SK-N-SH (cell line): ENCODE measurements at regions not wholly inside any gene's neighbourhood (a gene's known extent, or its start where the extent isn't known, plus 50 kb on each side); places are given as distances from the start of the nearest gene placed in this dataset.

Experiments used
- CTCF ChIA-PET: fragments of 300-600, 350-600 bp; formaldehyde crosslinking; extraction: SDS; loops from one replicate; lab custom pipeline; 2021; lab: Yijun Ruan, JAX
- POLR2A ChIA-PET: fragments of 350-600 bp; sonication (Branson Sonifier 250); formaldehyde crosslinking; extraction: SDS; loops from one replicate; lab custom pipeline; 2020; ENCODE audit warnings: antibody characterized with exemption, inconsistent platforms; lab: Yijun Ruan, JAX
- DNase-seq: peaks from one replicate; pipeline ENCODE4 v3.0.0; 2012
- H2AFZ ChIP-seq: fragments of 200-600 bp; sonication (generic); 2 replicates; pipeline ENCODE4 v1.8.1; 2016; ENCODE audit warnings: antibody characterized with exemption, mild to moderate bottlenecking, low read depth
- H3F3A ChIP-seq: fragments of 200-600 bp; sonication (generic); replicated peaks from 2 replicates; pipeline ENCODE3; 2016; ENCODE audit warnings: antibody characterized with exemption, mild to moderate bottlenecking; ENCODE audit not compliant: insufficient read depth
- H3K27ac ChIP-seq, 2 experiments: fragments of 200-500 bp in 1 of 2; fragments of 200-600 bp in 1 of 2; sonication (Bioruptor generic) in 1 of 2; sonication (generic), shearing (Covaris generic) in 1 of 2; 2 replicates each; pipeline versions ENCODE4 v1.5.1 to v1.6.1; 2014 to 2016; ENCODE audit warnings: low read depth in 2 of 2, inconsistent platforms in 1 of 2, low read length in 1 of 2, mild to moderate bottlenecking in 1 of 2, mixed read lengths in 1 of 2
- H3K27me3 ChIP-seq: fragments of 200-600 bp; sonication (generic), shearing (Covaris generic); 2 replicates; pipeline ENCODE4 v1.6.1; 2016; ENCODE audit warnings: mixed run types; ENCODE audit not compliant: insufficient read depth
- H3K36me3 ChIP-seq, 2 experiments: fragments of 200-500 bp in 1 of 2; fragments of 200-600 bp in 1 of 2; sonication (Bioruptor generic) in 1 of 2; sonication (generic) in 1 of 2; replicated peaks in 1 of 2; 2 replicates each; pipeline versions ENCODE3 to v1.5.1; 2014 to 2016; ENCODE audit warnings: low read length in 1 of 2, mild to moderate bottlenecking in 1 of 2; ENCODE audit not compliant: insufficient read depth in 2 of 2, control insufficient read depth in 1 of 2
- H3K4me1 ChIP-seq, 2 experiments: fragments of 200-500 bp in 1 of 2; fragments of 200-600 bp in 1 of 2; sonication (Bioruptor generic) in 1 of 2; sonication (generic), shearing (Covaris generic) in 1 of 2; 2 replicates each; pipeline versions ENCODE4 v1.5.1 to v1.6.1; 2014 to 2016; ENCODE audit warnings: low read depth in 1 of 2, low read length in 1 of 2, mixed run types in 1 of 2; ENCODE audit not compliant: insufficient read depth in 2 of 2, control insufficient read depth in 1 of 2
- H3K4me2 ChIP-seq: fragments of 200-600 bp; sonication (generic), shearing (Covaris generic); 2 replicates; pipeline ENCODE4 v1.6.1; 2017; ENCODE audit warnings: mixed run types
- H3K4me3 ChIP-seq, 2 experiments: fragments of 200-500 bp in 1 of 2; fragments of 200-600 bp in 1 of 2; sonication (Bioruptor generic) in 1 of 2; sonication (generic), shearing (Covaris generic) in 1 of 2; 2 replicates each; pipeline versions ENCODE4 v1.5.1 to v1.8.1; 2014 to 2016; ENCODE audit warnings: low read depth in 2 of 2, inconsistent platforms in 1 of 2, low read length in 1 of 2, mild to moderate bottlenecking in 1 of 2, mixed read lengths in 1 of 2, moderate library complexity in 1 of 2
- H3K79me2 ChIP-seq: fragments of 200-600 bp; sonication (generic); 2 replicates; pipeline ENCODE4 v1.8.1; 2017; ENCODE audit warnings: mild to moderate bottlenecking; ENCODE audit not compliant: insufficient read depth
- H3K9ac ChIP-seq: fragments of 200-600 bp; sonication (generic); 2 replicates; pipeline ENCODE4 v1.6.1; 2017; ENCODE audit warnings: mixed run types
- H3K9me2 ChIP-seq: fragments of 200-600 bp; sonication (generic); 2 replicates; pipeline ENCODE4 v1.6.1; 2017; ENCODE audit warnings: mixed run types
- H3K9me3 ChIP-seq: fragments of 200-600 bp; sonication (generic); 2 replicates; pipeline ENCODE4 v1.6.1; 2017; ENCODE audit warnings: mixed run types, mild to moderate bottlenecking, moderate library complexity
- H4K20me1 ChIP-seq: fragments of 200-600 bp; sonication (generic); 2 replicates; pipeline ENCODE4 v1.6.1; 2017; ENCODE audit warnings: mild to moderate bottlenecking, mixed run types; ENCODE audit not compliant: insufficient read depth
- EP300 ChIP-seq, 2 experiments: IDR thresholded peaks; 2 replicates each; pipeline versions ENCODE4 v1.4.0 to v1.6.1; 2012; ENCODE audit warnings: borderline replicate concordance in 1 of 2, low read depth in 1 of 2, low read length in 1 of 2
- FOSL2 ChIP-seq: IDR thresholded peaks from 2 replicates; pipeline ENCODE4 v1.4.0; 2012; ENCODE audit warnings: low read depth, mild to moderate bottlenecking, moderate library complexity, borderline replicate concordance
- FOXJ3 ChIP-seq: sonication (generic); formaldehyde crosslinking; IDR thresholded peaks from 2 replicates; pipeline ENCODE4 v1.5.1; 2020; ENCODE audit warnings: mild to moderate bottlenecking, missing genetic modification reagents
- MEF2A ChIP-seq: IDR thresholded peaks from 2 replicates; pipeline ENCODE4 v1.4.0; 2012; ENCODE audit warnings: low read depth, borderline replicate concordance
- NFIC ChIP-seq: IDR thresholded peaks from 2 replicates; pipeline ENCODE4 v1.4.0; 2012; ENCODE audit warnings: borderline replicate concordance
- PBX3 ChIP-seq: IDR thresholded peaks from 2 replicates; pipeline ENCODE4; 2012
- RAD21 ChIP-seq: IDR thresholded peaks from 2 replicates; pipeline ENCODE4 v1.6.1; 2012; ENCODE audit warnings: mild to moderate bottlenecking, low read length
- RCOR1 ChIP-seq: fragments of 150-350 bp; IDR thresholded peaks from 2 replicates; pipeline ENCODE4 v1.6.1; 2017; ENCODE audit warnings: antibody characterized with exemption, low read length
- REST ChIP-seq: IDR thresholded peaks from 2 replicates; pipeline ENCODE4 v1.6.1; 2012; ENCODE audit warnings: mild to moderate bottlenecking, low read depth, low read length, moderate library complexity
- TAF1 ChIP-seq: IDR thresholded peaks from 2 replicates; pipeline ENCODE4 v1.6.1; 2012; ENCODE audit warnings: low read depth, mild to moderate bottlenecking, low read length, moderate library complexity, borderline replicate concordance
- TCF12 ChIP-seq: IDR thresholded peaks from 2 replicates; pipeline ENCODE4 v1.4.0; 2012
- TEAD4 ChIP-seq: IDR thresholded peaks from 2 replicates; pipeline ENCODE4 v1.4.0; 2012; ENCODE audit warnings: mild to moderate bottlenecking, borderline replicate concordance; ENCODE audit not compliant: insufficient read depth
- WGBS: methylation state at CpG from one replicate; pipeline ENCODE4 v1.1.6; 2017; ENCODE audit warnings: low lambda C conversion rate; 5-methylcytosine and 5-hydroxymethylcytosine counted together
- TF ChIP-seq, protein P1 (sequence below): IDR thresholded peaks from 2 replicates; pipeline ENCODE4 v1.4.0; 2012; ENCODE audit warnings: low read depth, borderline replicate concordance

DNA sequence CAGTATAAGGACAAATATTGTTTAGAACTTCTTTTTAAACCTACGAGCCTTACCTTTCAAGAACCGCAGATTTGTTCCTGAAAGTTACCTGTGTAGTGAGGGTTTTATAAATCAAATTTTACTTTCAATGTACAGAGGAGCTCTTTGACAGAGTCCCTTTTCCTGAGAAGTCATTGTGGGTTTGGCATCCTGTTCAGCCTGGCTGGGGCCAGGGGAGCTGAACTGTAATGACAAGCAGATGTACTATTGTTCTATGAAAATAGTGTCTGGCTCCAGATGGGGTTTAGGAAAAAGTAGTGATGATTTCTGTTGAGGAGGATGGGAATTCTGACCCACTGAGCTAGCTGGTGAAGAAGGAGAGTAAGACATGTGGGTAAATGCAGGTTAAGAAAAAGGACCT lies 196.2 kb upstream of the PGRMC2 start:
- CTCF ChIA-PET: interaction anchor here (0.6 to 1.8 kb wide), 6 partner anchors 10 to 418 kb away, joined by 3 to 6 read pairs (median 3); no protein-coding TSS in a partner anchor
- Histone ChIP-seq H3K27me3 (no peaks in the 10 kb centered on the region), H3K9ac (no peak overlapping the region), H2AFZ (no peak overlapping the region), H3F3A (no peaks in the 10 kb centered on the region), H3K9me3 (no peaks in the 10 kb centered on the region), H3K27ac (peak overlapping the region in 1 of 2 experiments; percentile 43; a peak in 2 of 4 replicates), H3K79me2 (no peaks in the 10 kb centered on the region), H3K4me3 (no peak overlapping the region), H4K20me1 (no peaks in the 10 kb centered on the region), H3K9me2 (no peaks in the 10 kb centered on the region), H3K4me2 (no peak overlapping the region), H3K36me3 (no peaks in the 10 kb centered on the region), H3K4me1 (peaks cover 0 to 6% of the 10 kb centered on the region in 2 experiments; a peak in 1 of 4 replicates)
- no peak for TF ChIP-seq REST
- TF ChIP-seq RAD21: no peak
- no peak for TF ChIP-seq TEAD4
- peak; percentile 34; the same call in 1 of the 2 replicates for TF ChIP-seq NFIC
- peak; percentile 16; the same call in 1 of the 2 replicates for TF ChIP-seq FOSL2
- TF ChIP-seq FOXJ3: no peak
- TF ChIP-seq TCF12: peak; percentile 91
- peak in 1 of 2 experiments; percentile 47; a peak in 1 of 4 replicates for TF ChIP-seq EP300 (IDR thresholded peaks at IDR 0.05; ENCODE audit: borderline replicate concordance in 1 of 2, low read depth in 1 of 2, low read length in 1 of 2)
- 0 out of 2 replicates have a peak, but pooled peaks have one; percentile 35 for TF ChIP-seq PBX3
- 83% methylated on average over 2 of the region's 2 CpGs for WGBS
- DNase-seq: peak; percentile 44
- POLR2A ChIA-PET: no interaction called here

DNA sequence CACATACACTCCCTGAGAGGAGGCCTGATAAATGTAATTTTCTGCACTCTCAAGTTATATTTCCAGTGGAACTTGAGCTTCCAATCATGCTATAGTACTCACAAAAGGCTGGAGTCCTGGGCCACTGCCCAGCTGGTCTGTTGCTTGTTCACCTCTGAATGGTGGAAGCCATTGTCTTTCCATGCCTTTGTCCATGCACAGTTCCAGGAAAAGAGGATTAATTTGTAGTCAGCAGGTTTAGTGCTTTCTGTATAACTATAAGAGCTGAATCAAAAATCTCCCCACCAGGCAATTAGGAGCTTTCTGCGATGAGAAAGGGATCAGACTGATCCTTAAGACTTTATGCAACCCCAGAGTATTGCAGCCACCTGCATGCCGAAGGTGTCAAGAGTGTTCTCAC lies 195.4 kb upstream of the PGRMC2 start:
- Histone ChIP-seq H3K27ac (no peak overlapping the region), H3K9me3 (no peaks in the 10 kb centered on the region), H3K4me1 (peaks cover 0 to 6% of the 10 kb centered on the region in 2 experiments; a peak in 1 of 4 replicates), H3K9ac (no peak overlapping the region), H3K79me2 (no peaks in the 10 kb centered on the region), H4K20me1 (no peaks in the 10 kb centered on the region), H3K4me2 (no peak overlapping the region), H2AFZ (no peak overlapping the region), H3K9me2 (no peaks in the 10 kb centered on the region), H3K27me3 (no peaks in the 10 kb centered on the region), H3F3A (no peaks in the 10 kb centered on the region), H3K4me3 (no peak overlapping the region), H3K36me3 (no peaks in the 10 kb centered on the region)
- DNase-seq: no peak
- 86% methylated on average over 2 of the region's 2 CpGs for WGBS
- ChIA-PET POLR2A (no interaction called here), CTCF (interaction anchor here (0.7 to 1.8 kb wide), 3 partner anchors 29 to 137 kb away, joined by 3 to 6 read pairs (median 3); no protein-coding TSS in a partner anchor)
- TF ChIP-seq RCOR1 (no peak), MEF2A (no peak), TCF12 (no peak), PBX3 (no peak), TEAD4 (no peak), FOSL2 (no peak), TAF1 (no peak)
- TF ChIP-seq, protein P1, sequence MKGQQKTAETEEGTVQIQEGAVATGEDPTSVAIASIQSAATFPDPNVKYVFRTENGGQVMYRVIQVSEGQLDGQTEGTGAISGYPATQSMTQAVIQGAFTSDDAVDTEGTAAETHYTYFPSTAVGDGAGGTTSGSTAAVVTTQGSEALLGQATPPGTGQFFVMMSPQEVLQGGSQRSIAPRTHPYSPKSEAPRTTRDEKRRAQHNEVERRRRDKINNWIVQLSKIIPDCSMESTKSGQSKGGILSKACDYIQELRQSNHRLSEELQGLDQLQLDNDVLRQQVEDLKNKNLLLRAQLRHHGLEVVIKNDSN: no peak
